GM12878 (cell line): ENCODE measurements at regions not wholly inside any gene's neighbourhood (a gene's known extent, or its start where the extent isn't known, plus 50 kb on each side); places are given as distances from the start of the nearest gene placed in this dataset.
"Not testable (repeated sequence)": the region's sequence is repeated elsewhere in the genome, so short reads cannot be mapped to it uniquely, and the experiment has no call there.

ENCODE experiments used
- ATAC-seq: fragments of 200-7000 bp; cut with Tn5 transposase; 3 replicates; pipeline ENCODE4 v1.9.1; 2020; ENCODE audit warnings: mild to moderate bottlenecking, moderate library complexity
- BruUV-seq: library from RNA; stranded (reverse); fragments of 400-500 nt; replicated peaks from 2 replicates; lab custom pipeline; 2021; lab: Mats Ljungman, UMichigan
- CTCF ChIA-PET: fragments of 300-600 bp; sonication (Branson Sonifier 250); formaldehyde crosslinking; extraction: SDS; loops from one replicate; lab custom pipeline; 2021; ENCODE audit warnings: inconsistent platforms; lab: Yijun Ruan, JAX
- POLR2A ChIA-PET: fragments of 350-600 bp; formaldehyde crosslinking; extraction: SDS; loops from one replicate; lab custom pipeline; 2021; ENCODE audit warnings: inconsistent platforms; lab: Charles Lee
- RAD21 ChIA-PET: fragments of 300-600 bp; sonication (Branson Sonifier 250); formaldehyde crosslinking; loops from one replicate; lab custom pipeline; 2023; ENCODE audit warnings: antibody characterized with exemption; ENCODE audit not compliant: unreplicated experiment; lab: Charles Lee
- SMC1A ChIA-PET: fragments of 300-600 bp; sonication (Branson Sonifier 250); formaldehyde crosslinking; loops from one replicate; lab custom pipeline; 2023; ENCODE audit not compliant: unreplicated experiment, uncharacterized antibody; lab: Charles Lee
- DNase-seq: peaks from one replicate; pipeline ENCODE4 v3.0.0-alpha.2; 2011; ENCODE audit warnings: low read depth, low spot score
- FAIRE-seq: peaks from 3 replicates; lab custom pipeline; 2011; peaks lifted over from hg19 to GRCh38; lab: Jason Lieb, UNC
- H2AFZ ChIP-seq: 2 replicates; pipeline ENCODE4 v1.6.0; 2011; ENCODE audit warnings: low read depth, low read length, control low read depth; ENCODE audit not compliant: control insufficient read depth
- H3K27ac ChIP-seq: 2 replicates; pipeline ENCODE4 v1.5.1; 2011; ENCODE audit warnings: control low read depth; ENCODE audit not compliant: control insufficient read depth, insufficient read depth
- H3K27me3 ChIP-seq, 2 experiments: replicated peaks in 1 of 2; 2 replicates each; pipeline versions ENCODE4 v1.6.0 to v1.6.1; 2011; ENCODE audit warnings: low read length in 1 of 2; ENCODE audit not compliant: control insufficient read depth in 2 of 2, insufficient read depth in 2 of 2
- H3K36me3 ChIP-seq, 2 experiments: 2 replicates each; pipeline ENCODE4 v1.5.1; 2011; ENCODE audit warnings: low read length in 1 of 2; ENCODE audit not compliant: control insufficient read depth in 2 of 2, insufficient read depth in 2 of 2
- H3K4me1 ChIP-seq: 2 replicates; pipeline ENCODE4 v1.6.1; 2011; ENCODE audit warnings: mild to moderate bottlenecking, low read length, moderate library complexity, mixed read lengths; ENCODE audit not compliant: control insufficient read depth, insufficient read depth
- H3K4me2 ChIP-seq: 2 replicates; pipeline ENCODE4 v1.6.0; 2011; ENCODE audit warnings: control low read depth; ENCODE audit not compliant: control insufficient read depth, insufficient read depth
- H3K4me3 ChIP-seq: fragments of 200-600 bp; sonication (generic); 2 replicates; pipeline ENCODE4 v1.5.1; 2016
- H3K79me2 ChIP-seq: 2 replicates; pipeline ENCODE4 v1.6.0; 2011; ENCODE audit warnings: low read length; ENCODE audit not compliant: control insufficient read depth, insufficient read depth
- H3K9ac ChIP-seq: 2 replicates; pipeline ENCODE4 v1.8.0; 2011; ENCODE audit warnings: low read length, control low read depth, mixed read lengths; ENCODE audit not compliant: control insufficient read depth, insufficient read depth
- H3K9me3 ChIP-seq: replicated peaks from 3 replicates; pipeline ENCODE4 v1.5.1; 2011; ENCODE audit warnings: mild to moderate bottlenecking, low read length; ENCODE audit not compliant: control insufficient read depth, insufficient read depth
- H4K20me1 ChIP-seq: 2 replicates; pipeline ENCODE4 v1.6.0; 2011; ENCODE audit not compliant: control insufficient read depth, insufficient read depth
- ELK1 ChIP-seq: IDR thresholded peaks from 2 replicates; pipeline ENCODE4 v1.6.1; 2012; ENCODE audit warnings: low read depth, low read length, improper control_type of control experiment
- KLF5 ChIP-seq: fragments of 450-650 bp; IDR thresholded peaks from 2 replicates; pipeline ENCODE4 v1.6.1; 2014; ENCODE audit warnings: mild to moderate bottlenecking; ENCODE audit not compliant: partially characterized antibody
- MYC ChIP-seq: IDR thresholded peaks from 2 replicates; pipeline ENCODE4 v1.6.1; 2011; ENCODE audit warnings: mild to moderate bottlenecking, low read length, moderate library complexity, inconsistent platforms; ENCODE audit not compliant: insufficient read depth, insufficient replicate concordance, insufficient read length, severe bottlenecking
- WGBS: methylation state at CpG from one replicate; pipeline ENCODE4 v1.1.6; 2016; ENCODE audit warnings: low lambda C conversion rate; ENCODE audit not compliant: insufficient replicate concordance, insufficient coverage; ENCODE audit errors: missing lambda C conversion rate; 5-methylcytosine and 5-hydroxymethylcytosine counted together
- in situ Hi-C: fragments of 300-500 bp; cut with MboI; formaldehyde crosslinking; loops from 9 replicates; pipeline ENCODE4 v1.14.3; 2018; ENCODE audit warnings: mixed read lengths
- intact Hi-C: fragments of 100-400 bp; cut with micrococcal nuclease; formaldehyde crosslinking; loops from one replicate; pipeline ENCODE4 v1.14.2; 2022; ENCODE audit not compliant: unreplicated experiment

- Histone ChIP-seq H3K36me3 (no peaks in the 10 kb centered on the region), H3K27ac (no peak overlapping the region), H3K79me2 (peaks cover 4% of the 10 kb centered on the region), H3K4me2 (no peak overlapping the region), H3K4me1 (peaks cover 41% of the 10 kb centered on the region), H2AFZ (no peak overlapping the region), H3K9me3 (peaks cover 3% of the 10 kb centered on the region; the same call in 1 of the 3 replicates), H4K20me1 (no peaks in the 10 kb centered on the region), H3K27me3 (no peaks in the 10 kb centered on the region), H3K9ac (no peak overlapping the region), H3K4me3 (no peak overlapping the region)
- CTCF ChIA-PET, result interaction anchor here (1.0 to 1.9 kb wide), 4 partner anchors 10 to 28 kb away, joined by 3 to 11 read pairs (median 4); no protein-coding TSS in a partner anchor
- intact Hi-C loops, result loop anchor here (5.0 kb wide), 2 partner anchors 58 to 93 kb away; no protein-coding TSS in a partner anchor
- POLR2A ChIA-PET, result no interaction called here
- FAIRE-seq, result no peak
- no peak for ATAC-seq
- no peak for DNase-seq
- BruUV-seq, result no TSS peak
- RAD21 ChIA-PET, result no interaction called here
- WGBS, result 69% methylated on average over 8 of the region's 8 CpGs
- SMC1A ChIA-PET, result interaction anchor here (0.7 to 1.6 kb wide), 4 partner anchors 11 to 108 kb away, joined by 3 read pairs; no protein-coding TSS in a partner anchor
- no peak for TF ChIP-seq MYC
- TF ChIP-seq KLF5, result no peak
- no peak for TF ChIP-seq ELK1
- in situ Hi-C loops, result loop anchor here (5.0 kb wide), 1 partner anchor 723 kb away; no protein-coding TSS in a partner anchor
Observed at GRCh38 chr16:85229869-85230462, 117.7 kb upstream of the CIBAR2 start.

- H3K4me3 ChIP-seq, in situ Hi-C loops, DNase-seq, H3K79me2 ChIP-seq, H3K4me2 ChIP-seq, H3K27ac ChIP-seq, H4K20me1 ChIP-seq, ATAC-seq, POLR2A ChIA-PET, H2AFZ ChIP-seq, BruUV-seq, H3K9me3 ChIP-seq, H3K27me3 ChIP-seq, FAIRE-seq, intact Hi-C loops, H3K9ac ChIP-seq, H3K36me3 ChIP-seq: not testable (repeated sequence)
- ChIA-PET CTCF (interaction anchor here (2.7 kb wide), 1 partner anchor 14 kb away, joined by 10 read pairs; no protein-coding TSS in a partner anchor), RAD21 (interaction anchor here (1.4 kb wide), 1 partner anchor 116 kb away, joined by 4 read pairs; no protein-coding TSS in a partner anchor), SMC1A (interaction anchor here (1.6 kb wide), 1 partner anchor 15 kb away, joined by 3 read pairs; no protein-coding TSS in a partner anchor)
- H3K4me1 ChIP-seq, result peaks cover 35% of the 10 kb centered on the region
- 98% methylated on average over 6 of the region's 6 CpGs for WGBS
Observed at GRCh38 chr16:85230764-85231383, 118.6 kb upstream of the CIBAR2 start.
